ENCODE measurements at regions not wholly inside any gene's neighbourhood (a gene's known extent, or its start where the extent isn't known, plus 50 kb on each side); places are given as distances from the start of the nearest gene placed in this dataset.

DNA sequence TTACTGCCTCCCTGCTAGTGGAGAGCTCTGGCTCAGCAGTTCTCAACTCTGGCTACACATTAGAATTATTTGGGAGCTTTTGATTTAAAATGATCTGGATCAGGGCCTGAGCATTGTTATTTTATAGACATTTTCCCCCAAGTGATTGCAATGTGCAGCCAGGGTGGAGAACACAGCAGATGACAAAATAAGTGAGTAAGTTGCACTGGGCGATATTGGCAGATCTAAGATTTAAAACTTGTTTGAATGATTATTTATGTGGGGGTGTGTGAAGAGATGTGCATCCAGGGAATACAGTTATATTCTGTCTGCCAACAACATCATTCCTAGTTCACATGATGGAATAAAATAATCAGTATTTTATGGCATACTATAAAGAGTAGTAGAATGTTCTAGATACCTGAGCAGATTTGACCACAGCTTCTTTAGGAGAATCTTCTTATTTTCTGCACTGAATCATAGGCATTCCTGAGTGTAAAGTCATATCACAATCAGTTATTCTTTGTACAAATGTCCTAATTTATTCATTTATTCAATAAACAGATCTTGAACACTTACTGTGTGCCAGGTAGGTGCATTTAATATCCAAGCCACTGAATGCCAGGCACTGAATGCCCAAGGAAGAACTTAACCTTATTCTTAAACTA is 123.9 kb downstream of the UCHL1 start:
- Mint-ChIP-seq H3K27me3 (ENCODE audit: unreplicated experiment) (peaks cover 3% of the 10 kb centered on the region), H3K9me3 (ENCODE audit: unreplicated experiment) (no peaks in the 10 kb centered on the region)

DNA sequence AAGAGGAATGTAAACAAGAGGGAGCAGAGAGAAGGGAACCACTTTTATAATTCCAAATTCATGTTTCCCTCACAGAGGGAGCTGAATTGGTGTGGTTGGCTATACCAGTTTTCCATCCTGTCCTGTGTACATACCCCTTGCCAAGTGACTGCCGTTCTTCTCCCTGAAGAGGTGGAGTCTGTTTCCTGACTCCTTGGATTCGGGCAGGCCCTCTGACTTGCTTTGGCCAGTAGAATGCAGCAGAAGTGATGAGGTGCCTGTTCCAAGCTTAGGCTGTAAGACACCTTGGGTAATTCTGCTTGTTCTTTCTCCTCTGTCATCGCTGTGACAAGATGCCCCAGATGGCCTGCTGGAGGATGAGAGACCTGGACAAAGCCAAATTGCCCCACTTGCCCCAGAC is 124.7 kb downstream of the UCHL1 start:
- H3K27ac Mint-ChIP-seq (ENCODE audit: unreplicated experiment) = no peak overlapping the region
- no peak overlapping the region for H3K4me3 Mint-ChIP-seq (ENCODE audit: unreplicated experiment)
- H3K9me3 Mint-ChIP-seq (ENCODE audit: unreplicated experiment) = no peaks in the 10 kb centered on the region
- H3K27me3 Mint-ChIP-seq (ENCODE audit: unreplicated experiment) = peaks cover 6% of the 10 kb centered on the region
- H3K4me1 Mint-ChIP-seq (ENCODE audit: unreplicated experiment) = peaks cover 34% of the 10 kb centered on the region
- TF ChIP-seq, protein P1, sequence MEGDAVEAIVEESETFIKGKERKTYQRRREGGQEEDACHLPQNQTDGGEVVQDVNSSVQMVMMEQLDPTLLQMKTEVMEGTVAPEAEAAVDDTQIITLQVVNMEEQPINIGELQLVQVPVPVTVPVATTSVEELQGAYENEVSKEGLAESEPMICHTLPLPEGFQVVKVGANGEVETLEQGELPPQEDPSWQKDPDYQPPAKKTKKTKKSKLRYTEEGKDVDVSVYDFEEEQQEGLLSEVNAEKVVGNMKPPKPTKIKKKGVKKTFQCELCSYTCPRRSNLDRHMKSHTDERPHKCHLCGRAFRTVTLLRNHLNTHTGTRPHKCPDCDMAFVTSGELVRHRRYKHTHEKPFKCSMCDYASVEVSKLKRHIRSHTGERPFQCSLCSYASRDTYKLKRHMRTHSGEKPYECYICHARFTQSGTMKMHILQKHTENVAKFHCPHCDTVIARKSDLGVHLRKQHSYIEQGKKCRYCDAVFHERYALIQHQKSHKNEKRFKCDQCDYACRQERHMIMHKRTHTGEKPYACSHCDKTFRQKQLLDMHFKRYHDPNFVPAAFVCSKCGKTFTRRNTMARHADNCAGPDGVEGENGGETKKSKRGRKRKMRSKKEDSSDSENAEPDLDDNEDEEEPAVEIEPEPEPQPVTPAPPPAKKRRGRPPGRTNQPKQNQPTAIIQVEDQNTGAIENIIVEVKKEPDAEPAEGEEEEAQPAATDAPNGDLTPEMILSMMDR (IDR thresholded peaks at IDR 0.05; ENCODE audit: unreplicated experiment) = no peak
- peaks cover 38% of the 10 kb centered on the region for H3K36me3 Mint-ChIP-seq (ENCODE audit: low read depth, unreplicated experiment)
- DNase-seq (ENCODE audit: low spot score) = no peak

More for the DNA sequence above, 123.9 kb downstream of the UCHL1 start:
- Mint-ChIP-seq H3K27ac (ENCODE audit: unreplicated experiment) (no peak overlapping the region), H3K36me3 (ENCODE audit: low read depth, unreplicated experiment) (peaks cover 39% of the 10 kb centered on the region), H3K4me3 (ENCODE audit: unreplicated experiment) (peak overlapping the region; percentile 11), H3K4me1 (ENCODE audit: unreplicated experiment) (peaks cover 29% of the 10 kb centered on the region)
- no peak for DNase-seq (ENCODE audit: low spot score)
- TF ChIP-seq, protein P1 (IDR thresholded peaks at IDR 0.05; ENCODE audit: unreplicated experiment) = no peak

DNA sequence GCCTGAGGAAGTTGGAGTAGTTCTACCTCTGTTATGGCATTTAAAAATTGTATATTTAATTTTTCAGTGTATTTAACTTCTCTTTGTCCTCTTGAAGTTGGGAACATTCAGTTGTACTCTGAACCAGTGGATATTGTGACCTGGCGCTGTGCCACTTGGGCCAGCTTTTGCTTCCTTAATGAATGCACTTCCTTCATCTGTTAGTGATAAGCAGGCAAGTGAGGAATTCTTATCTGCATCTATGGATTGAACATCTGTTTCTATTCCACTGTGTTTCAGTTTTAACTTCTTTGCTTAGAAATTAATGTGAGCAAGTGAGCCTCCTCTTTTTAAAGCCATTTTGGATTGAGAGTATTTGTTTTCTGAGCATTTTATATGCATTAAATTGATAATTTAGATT is 128.3 kb downstream of the UCHL1 start:
- Mint-ChIP-seq H3K4me1 (ENCODE audit: unreplicated experiment) (peaks cover 39% of the 10 kb centered on the region), H3K27me3 (ENCODE audit: unreplicated experiment) (peaks cover 8% of the 10 kb centered on the region), H3K9me3 (ENCODE audit: unreplicated experiment) (no peaks in the 10 kb centered on the region), H3K4me3 (ENCODE audit: unreplicated experiment) (no peak overlapping the region), H3K36me3 (ENCODE audit: low read depth, unreplicated experiment) (peaks cover 33% of the 10 kb centered on the region), H3K27ac (ENCODE audit: unreplicated experiment) (peak overlapping the region; percentile 97)
- DNase-seq (ENCODE audit: low spot score) = peak; percentile 35
- TF ChIP-seq, protein P1 (IDR thresholded peaks at IDR 0.05; ENCODE audit: unreplicated experiment) = no peak

DNA sequence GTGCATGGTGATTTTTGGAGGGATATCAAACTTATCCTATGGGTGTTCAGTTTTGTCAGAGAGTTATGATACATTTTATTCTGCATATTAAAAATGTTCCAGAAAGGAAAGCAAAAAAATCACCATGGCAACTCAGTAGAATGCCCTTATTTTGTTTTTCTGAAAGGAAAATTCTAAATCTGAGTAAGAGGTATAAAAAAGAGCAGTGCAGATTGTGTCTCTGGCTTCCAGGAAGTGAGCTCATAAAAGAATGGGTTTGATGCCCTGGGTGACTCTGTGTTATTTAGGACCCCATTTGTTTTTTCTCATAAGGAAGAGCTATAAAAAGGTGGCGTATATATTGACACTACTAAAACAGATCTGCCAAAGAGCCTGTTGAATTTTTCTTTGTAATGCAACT is 128.8 kb downstream of the UCHL1 start:
- H3K36me3 Mint-ChIP-seq (ENCODE audit: low read depth, unreplicated experiment) = peaks cover 36% of the 10 kb centered on the region
- TF ChIP-seq, protein P1 (IDR thresholded peaks at IDR 0.05; ENCODE audit: unreplicated experiment) = no peak
- H3K27ac Mint-ChIP-seq (ENCODE audit: unreplicated experiment) = peak overlapping the region; percentile 97
- H3K4me1 Mint-ChIP-seq (ENCODE audit: unreplicated experiment) = peaks cover 39% of the 10 kb centered on the region
- H3K27me3 Mint-ChIP-seq (ENCODE audit: unreplicated experiment) = peaks cover 8% of the 10 kb centered on the region
- H3K4me3 Mint-ChIP-seq (ENCODE audit: unreplicated experiment) = peak overlapping the region; percentile 1
- H3K9me3 Mint-ChIP-seq (ENCODE audit: unreplicated experiment) = no peaks in the 10 kb centered on the region
- DNase-seq (ENCODE audit: low spot score) = no peak

DNA sequence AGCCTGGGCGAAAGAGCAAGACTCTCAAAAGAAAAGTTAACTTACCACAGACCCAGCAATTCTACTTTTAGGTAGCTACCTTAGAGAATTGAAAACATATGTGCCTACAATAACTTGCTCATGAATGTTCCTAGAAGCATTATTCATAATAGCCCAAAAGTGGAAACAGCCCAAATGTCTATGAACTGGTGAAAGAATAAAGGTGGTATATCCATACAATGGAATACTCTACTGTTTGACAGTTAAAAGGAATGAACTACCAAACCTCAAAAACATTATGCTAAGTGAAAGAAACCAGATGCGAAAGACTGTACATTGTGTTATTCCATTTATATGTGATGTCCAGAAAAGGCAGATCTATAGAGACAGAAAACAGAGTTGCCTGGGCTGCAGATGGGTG is 131.4 kb downstream of the UCHL1 start:
- Mint-ChIP-seq H3K9me3 (ENCODE audit: unreplicated experiment) (no peaks in the 10 kb centered on the region), H3K36me3 (ENCODE audit: low read depth, unreplicated experiment) (peaks cover 19% of the 10 kb centered on the region), H3K4me3 (ENCODE audit: unreplicated experiment) (no peak overlapping the region), H3K27me3 (ENCODE audit: unreplicated experiment) (peaks cover 8% of the 10 kb centered on the region), H3K4me1 (ENCODE audit: unreplicated experiment) (peaks cover 38% of the 10 kb centered on the region), H3K27ac (ENCODE audit: unreplicated experiment) (no peak overlapping the region)
- TF ChIP-seq, protein P1 (IDR thresholded peaks at IDR 0.05; ENCODE audit: unreplicated experiment) = no peak
- no peak for DNase-seq (ENCODE audit: low spot score)
